ENCODE measurements at regions not wholly inside any gene's neighbourhood (a gene's known extent, or its start where the extent isn't known, plus 50 kb on each side); places are given as distances from the start of the nearest gene placed in this dataset.

DNA sequence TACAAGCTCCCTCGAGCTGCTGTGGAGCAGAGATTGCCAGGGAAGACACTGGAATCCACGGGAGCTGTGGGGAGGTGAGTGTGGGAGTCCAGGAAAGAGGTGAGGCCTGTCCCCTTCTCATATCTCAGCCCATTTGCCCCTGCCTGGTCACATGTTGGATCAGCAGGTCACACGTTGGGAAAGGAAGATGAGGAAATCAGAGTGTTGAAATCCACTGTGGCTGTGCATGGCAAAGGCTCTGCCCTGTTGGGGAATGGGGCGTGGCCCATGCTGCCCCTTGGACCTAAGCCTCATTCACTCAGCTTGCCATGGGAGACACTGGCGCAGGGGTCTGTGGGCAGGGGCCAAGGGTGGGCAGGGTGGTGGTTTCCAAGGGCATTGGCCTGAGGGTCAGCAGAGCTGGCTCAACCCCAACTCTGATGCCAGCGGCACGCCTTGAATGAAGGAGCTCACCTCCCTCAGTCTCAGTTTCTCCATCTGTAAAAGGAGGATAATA lies 85.4 kb upstream of the CPEB4 start (continued):
- no peak for TF ChIP-seq ZNF468 (CRISPR knock-in tag; IDR thresholded peaks at IDR 0.05)
- no peak for TF ChIP-seq ZNF326 (CRISPR knock-in tag; IDR thresholded peaks at IDR 0.05; ENCODE audit: borderline replicate concordance)
- no peak for TF ChIP-seq ZNF382 (CRISPR knock-in tag; IDR thresholded peaks at IDR 0.05; ENCODE audit: borderline replicate concordance)
- no peak for TF ChIP-seq REXO4 (CRISPR knock-in tag; IDR thresholded peaks at IDR 0.05; ENCODE audit: borderline replicate concordance)
- TF ChIP-seq, protein P1, sequence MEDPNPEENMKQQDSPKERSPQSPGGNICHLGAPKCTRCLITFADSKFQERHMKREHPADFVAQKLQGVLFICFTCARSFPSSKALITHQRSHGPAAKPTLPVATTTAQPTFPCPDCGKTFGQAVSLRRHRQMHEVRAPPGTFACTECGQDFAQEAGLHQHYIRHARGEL (CRISPR knock-in tag; IDR thresholded peaks at IDR 0.05): no peak
- TF ChIP-seq, protein P2, sequence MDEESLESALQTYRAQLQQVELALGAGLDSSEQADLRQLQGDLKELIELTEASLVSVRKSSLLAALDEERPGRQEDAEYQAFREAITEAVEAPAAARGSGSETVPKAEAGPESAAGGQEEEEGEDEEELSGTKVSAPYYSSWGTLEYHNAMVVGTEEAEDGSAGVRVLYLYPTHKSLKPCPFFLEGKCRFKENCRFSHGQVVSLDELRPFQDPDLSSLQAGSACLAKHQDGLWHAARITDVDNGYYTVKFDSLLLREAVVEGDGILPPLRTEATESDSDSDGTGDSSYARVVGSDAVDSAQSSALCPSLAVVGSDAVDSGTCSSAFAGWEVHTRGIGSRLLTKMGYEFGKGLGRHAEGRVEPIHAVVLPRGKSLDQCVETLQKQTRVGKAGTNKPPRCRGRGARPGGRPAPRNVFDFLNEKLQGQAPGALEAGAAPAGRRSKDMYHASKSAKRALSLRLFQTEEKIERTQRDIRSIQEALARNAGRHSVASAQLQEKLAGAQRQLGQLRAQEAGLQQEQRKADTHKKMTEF (CRISPR knock-in tag; IDR thresholded peaks at IDR 0.05): peak; percentile 93; the same call in 1 of the 2 replicates
- TF ChIP-seq, protein P3, sequence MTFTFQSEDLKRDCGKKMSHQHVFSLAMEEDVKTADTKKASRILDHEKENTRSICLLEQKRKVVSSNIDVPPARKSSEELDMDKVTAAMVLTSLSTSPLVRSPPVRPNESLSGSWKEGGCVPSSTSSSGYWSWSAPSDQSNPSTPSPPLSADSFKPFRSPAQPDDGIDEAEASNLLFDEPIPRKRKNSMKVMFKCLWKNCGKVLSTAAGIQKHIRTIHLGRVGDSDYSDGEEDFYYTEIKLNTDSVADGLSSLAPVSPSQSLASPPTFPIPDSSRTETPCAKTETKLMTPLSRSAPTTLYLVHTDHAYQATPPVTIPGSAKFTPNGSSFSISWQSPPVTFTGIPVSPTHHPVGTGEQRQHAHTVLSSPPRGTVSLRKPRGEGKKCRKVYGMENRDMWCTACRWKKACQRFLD (CRISPR knock-in tag; IDR thresholded peaks at IDR 0.05; ENCODE audit: borderline replicate concordance): no peak
- no peak for TF ChIP-seq LCORL (IDR thresholded peaks at IDR 0.05)
- TF ChIP-seq LCORL (CRISPR knock-in tag; IDR thresholded peaks at IDR 0.05): peak; percentile 81
- TF ChIP-seq RELA (CRISPR knock-in tag; IDR thresholded peaks at IDR 0.05): no peak
- TF ChIP-seq, protein P4, sequence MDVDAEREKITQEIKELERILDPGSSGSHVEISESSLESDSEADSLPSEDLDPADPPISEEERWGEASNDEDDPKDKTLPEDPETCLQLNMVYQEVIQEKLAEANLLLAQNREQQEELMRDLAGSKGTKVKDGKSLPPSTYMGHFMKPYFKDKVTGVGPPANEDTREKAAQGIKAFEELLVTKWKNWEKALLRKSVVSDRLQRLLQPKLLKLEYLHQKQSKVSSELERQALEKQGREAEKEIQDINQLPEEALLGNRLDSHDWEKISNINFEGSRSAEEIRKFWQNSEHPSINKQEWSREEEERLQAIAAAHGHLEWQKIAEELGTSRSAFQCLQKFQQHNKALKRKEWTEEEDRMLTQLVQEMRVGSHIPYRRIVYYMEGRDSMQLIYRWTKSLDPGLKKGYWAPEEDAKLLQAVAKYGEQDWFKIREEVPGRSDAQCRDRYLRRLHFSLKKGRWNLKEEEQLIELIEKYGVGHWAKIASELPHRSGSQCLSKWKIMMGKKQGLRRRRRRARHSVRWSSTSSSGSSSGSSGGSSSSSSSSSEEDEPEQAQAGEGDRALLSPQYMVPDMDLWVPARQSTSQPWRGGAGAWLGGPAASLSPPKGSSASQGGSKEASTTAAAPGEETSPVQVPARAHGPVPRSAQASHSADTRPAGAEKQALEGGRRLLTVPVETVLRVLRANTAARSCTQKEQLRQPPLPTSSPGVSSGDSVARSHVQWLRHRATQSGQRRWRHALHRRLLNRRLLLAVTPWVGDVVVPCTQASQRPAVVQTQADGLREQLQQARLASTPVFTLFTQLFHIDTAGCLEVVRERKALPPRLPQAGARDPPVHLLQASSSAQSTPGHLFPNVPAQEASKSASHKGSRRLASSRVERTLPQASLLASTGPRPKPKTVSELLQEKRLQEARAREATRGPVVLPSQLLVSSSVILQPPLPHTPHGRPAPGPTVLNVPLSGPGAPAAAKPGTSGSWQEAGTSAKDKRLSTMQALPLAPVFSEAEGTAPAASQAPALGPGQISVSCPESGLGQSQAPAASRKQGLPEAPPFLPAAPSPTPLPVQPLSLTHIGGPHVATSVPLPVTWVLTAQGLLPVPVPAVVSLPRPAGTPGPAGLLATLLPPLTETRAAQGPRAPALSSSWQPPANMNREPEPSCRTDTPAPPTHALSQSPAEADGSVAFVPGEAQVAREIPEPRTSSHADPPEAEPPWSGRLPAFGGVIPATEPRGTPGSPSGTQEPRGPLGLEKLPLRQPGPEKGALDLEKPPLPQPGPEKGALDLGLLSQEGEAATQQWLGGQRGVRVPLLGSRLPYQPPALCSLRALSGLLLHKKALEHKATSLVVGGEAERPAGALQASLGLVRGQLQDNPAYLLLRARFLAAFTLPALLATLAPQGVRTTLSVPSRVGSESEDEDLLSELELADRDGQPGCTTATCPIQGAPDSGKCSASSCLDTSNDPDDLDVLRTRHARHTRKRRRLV (CRISPR knock-in tag; IDR thresholded peaks at IDR 0.05): no peak
- no peak for TF ChIP-seq ZFAT (CRISPR knock-in tag; conservative IDR thresholded peaks at IDR 0.05)
- TF ChIP-seq, protein P5, sequence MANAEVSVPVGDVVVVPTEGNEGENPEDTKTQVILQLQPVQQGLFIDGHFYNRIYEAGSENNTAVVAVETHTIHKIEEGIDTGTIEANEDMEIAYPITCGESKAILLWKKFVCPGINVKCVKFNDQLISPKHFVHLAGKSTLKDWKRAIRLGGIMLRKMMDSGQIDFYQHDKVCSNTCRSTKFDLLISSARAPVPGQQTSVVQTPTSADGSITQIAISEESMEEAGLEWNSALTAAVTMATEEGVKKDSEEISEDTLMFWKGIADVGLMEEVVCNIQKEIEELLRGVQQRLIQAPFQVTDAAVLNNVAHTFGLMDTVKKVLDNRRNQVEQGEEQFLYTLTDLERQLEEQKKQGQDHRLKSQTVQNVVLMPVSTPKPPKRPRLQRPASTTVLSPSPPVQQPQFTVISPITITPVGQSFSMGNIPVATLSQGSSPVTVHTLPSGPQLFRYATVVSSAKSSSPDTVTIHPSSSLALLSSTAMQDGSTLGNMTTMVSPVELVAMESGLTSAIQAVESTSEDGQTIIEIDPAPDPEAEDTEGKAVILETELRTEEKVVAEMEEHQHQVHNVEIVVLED (CRISPR knock-in tag; IDR thresholded peaks at IDR 0.05; ENCODE audit: borderline replicate concordance): peak; percentile 58
- peak; percentile 92 to 96 for TF ChIP-seq EP300 (IDR thresholded peaks at IDR 0.05; ENCODE audit: low read depth in 2 of 2, low read length in 2 of 2)
- TF ChIP-seq EP300 (CRISPR knock-in tag; IDR thresholded peaks at IDR 0.05; ENCODE audit: borderline replicate concordance): peak; percentile 93
- TF ChIP-seq MAF1 (CRISPR knock-in tag; IDR thresholded peaks at IDR 0.05; ENCODE audit: borderline replicate concordance): peak; percentile 52; the same call in 1 of the 2 replicates
- TF ChIP-seq ZBTB21 (CRISPR knock-in tag; IDR thresholded peaks at IDR 0.05): no peak
- TF ChIP-seq, protein P6, sequence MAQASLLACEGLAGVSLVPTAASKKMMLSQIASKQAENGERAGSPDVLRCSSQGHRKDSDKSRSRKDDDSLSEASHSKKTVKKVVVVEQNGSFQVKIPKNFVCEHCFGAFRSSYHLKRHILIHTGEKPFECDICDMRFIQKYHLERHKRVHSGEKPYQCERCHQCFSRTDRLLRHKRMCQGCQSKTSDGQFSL (CRISPR knock-in tag; IDR thresholded peaks at IDR 0.05): 0 out of 2 replicates have a peak, but pooled peaks have one; percentile 54
- TF ChIP-seq, protein P7, sequence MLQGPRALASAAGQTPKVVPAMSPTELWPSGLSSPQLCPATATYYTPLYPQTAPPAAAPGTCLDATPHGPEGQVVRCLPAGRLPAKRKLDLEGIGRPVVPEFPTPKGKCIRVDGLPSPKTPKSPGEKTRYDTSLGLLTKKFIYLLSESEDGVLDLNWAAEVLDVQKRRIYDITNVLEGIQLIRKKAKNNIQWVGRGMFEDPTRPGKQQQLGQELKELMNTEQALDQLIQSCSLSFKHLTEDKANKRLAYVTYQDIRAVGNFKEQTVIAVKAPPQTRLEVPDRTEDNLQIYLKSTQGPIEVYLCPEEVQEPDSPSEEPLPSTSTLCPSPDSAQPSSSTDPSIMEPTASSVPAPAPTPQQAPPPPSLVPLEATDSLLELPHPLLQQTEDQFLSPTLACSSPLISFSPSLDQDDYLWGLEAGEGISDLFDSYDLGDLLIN (CRISPR knock-in tag; IDR thresholded peaks at IDR 0.05; ENCODE audit: borderline replicate concordance): no peak

Measured in HepG2 (cell line).